Large intestine (tissue), 3 donors: ENCODE measurements at regions not wholly inside any gene's neighbourhood (a gene's known extent, or its start where the extent isn't known, plus 50 kb on each side); places are given as distances from the start of the nearest gene placed in this dataset.
"Not testable (repeated sequence)": the region's sequence is repeated elsewhere in the genome, so short reads cannot be mapped to it uniquely, and the experiment has no call there.

Source experiments
- DNase-seq, 2 donors: peaks; one replicate each; pipeline versions ENCODE4 v3.0.0 to v3.0.0-alpha.2; 2013
- H3K27ac ChIP-seq: one replicate; pipeline ENCODE4 v1.5.1; 2013; ENCODE audit warnings: low read length
- H3K27me3 ChIP-seq: 2 replicates; pipeline ENCODE4 v1.6.1; 2013; ENCODE audit warnings: low read length; ENCODE audit not compliant: control insufficient read depth, insufficient read depth
- H3K36me3 ChIP-seq: 2 replicates; pipeline ENCODE4 v1.6.1; 2013; ENCODE audit warnings: low read length; ENCODE audit not compliant: control insufficient read depth, insufficient read depth
- H3K4me1 ChIP-seq: one replicate; pipeline ENCODE4 v1.6.1; 2013; ENCODE audit warnings: low read length; ENCODE audit not compliant: control insufficient read depth, insufficient read depth
- H3K4me3 ChIP-seq: one replicate; pipeline ENCODE4 v1.5.1; 2013; ENCODE audit warnings: low read length
- H3K9me3 ChIP-seq: one replicate; pipeline ENCODE4 v1.6.1; 2013; ENCODE audit warnings: mild to moderate bottlenecking, low read depth, low read length, moderate library complexity; ENCODE audit not compliant: control insufficient read depth
- WGBS: methylation state at CpG from one replicate; pipeline ENCODE4 v1.1.5; 2013; ENCODE audit warnings: low lambda C conversion rate; ENCODE audit not compliant: insufficient coverage; 5-methylcytosine and 5-hydroxymethylcytosine counted together

DNA sequence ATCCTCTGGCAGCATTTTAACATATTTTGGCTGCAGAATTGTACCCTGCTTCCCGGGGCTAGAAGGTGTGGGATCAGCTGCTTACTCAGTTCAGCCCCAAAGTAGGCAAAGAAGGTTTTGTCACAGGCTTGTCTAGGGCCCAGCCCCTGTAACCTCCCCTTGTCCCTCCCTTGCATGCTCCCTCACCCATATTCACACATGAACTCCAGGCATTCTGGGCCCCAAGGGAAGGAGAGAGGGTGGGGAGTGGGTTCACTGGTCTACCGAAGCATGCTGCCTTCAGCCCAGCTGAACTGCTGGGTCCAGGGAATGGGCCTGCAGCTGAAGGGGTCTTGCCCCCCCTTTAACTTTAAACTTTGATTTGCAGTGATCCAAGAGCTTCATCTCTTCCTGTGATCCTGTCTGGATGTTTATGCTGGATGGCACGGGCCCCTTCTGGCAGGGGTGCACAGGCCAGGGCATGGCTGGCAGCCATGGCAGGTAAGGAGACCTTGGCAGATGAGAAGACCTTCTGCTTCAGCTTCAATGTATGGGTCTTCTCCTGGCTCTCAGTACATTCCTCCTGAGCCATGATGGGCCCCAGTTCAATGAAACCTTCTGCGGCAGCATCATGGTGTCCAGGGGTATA, 513.6 kb upstream of the WSB1 start:
- DNase-seq, H3K27ac ChIP-seq, H3K4me1 ChIP-seq, H3K4me3 ChIP-seq, H3K27me3 ChIP-seq, H3K36me3 ChIP-seq: not testable (repeated sequence)
- peaks cover 30% of the 10 kb centered on the region for H3K9me3 ChIP-seq
- no CpG with 5 or more reads among the region's 4 CpGs for WGBS

DNA sequence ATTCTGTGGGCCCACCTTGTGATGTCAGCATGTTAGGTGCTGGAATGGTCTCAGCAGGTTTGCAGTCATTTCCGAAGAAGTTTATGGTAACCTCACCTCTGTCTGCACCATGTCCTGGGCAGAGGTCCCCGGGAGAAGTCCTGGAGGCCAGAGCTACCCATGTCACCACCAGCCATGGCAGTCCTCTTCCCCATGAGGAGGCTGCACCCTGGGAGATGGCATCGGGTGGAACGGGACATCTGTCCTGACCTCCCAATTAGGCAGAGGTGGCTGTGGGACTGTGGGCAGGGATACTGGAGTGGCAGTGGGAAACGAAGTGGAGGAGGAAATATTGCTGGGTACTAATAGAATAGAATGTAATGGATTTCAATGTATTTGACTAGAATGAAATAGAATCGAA, 511.8 kb upstream of the WSB1 start:
- Histone ChIP-seq H3K27ac (no peak overlapping the region), H3K9me3 (peaks cover 45% of the 10 kb centered on the region), H3K4me3 (no peak overlapping the region), H3K4me1 (no peaks in the 10 kb centered on the region), H3K36me3 (no peaks in the 10 kb centered on the region), H3K27me3 (no peaks in the 10 kb centered on the region)
- WGBS, result 53% methylated on average over 2 of the region's 6 CpGs
- peak in 1 of 2 donors; percentile 5 for DNase-seq

DNA sequence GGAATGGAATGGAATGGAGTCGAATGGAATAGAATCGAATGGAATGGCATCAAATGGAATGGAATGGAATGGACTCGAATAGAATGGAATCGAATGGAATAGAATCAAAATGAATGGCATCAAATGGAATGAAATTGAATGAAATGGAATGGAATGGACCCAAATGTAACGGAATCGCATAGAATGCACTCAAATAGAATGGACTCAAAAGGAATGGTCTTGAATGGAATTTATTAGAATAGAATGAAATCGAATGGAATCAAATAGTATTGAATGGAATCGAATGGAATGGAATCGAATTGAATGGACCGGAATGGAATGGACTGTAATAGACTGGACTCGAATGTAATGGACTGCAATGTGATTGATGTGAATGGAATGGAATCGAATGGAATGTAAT, 501.4 kb upstream of the WSB1 start:
- Histone ChIP-seq H3K27ac (no peak overlapping the region), H3K4me3 (no peak overlapping the region), H3K9me3 (peaks cover 95% of the 10 kb centered on the region), H3K27me3 (no peaks in the 10 kb centered on the region), H3K36me3 (no peaks in the 10 kb centered on the region), H3K4me1 (no peaks in the 10 kb centered on the region)
- DNase-seq, result peak; percentile 33 to 74
- WGBS, result 77% methylated on average over 11 of the region's 12 CpGs

DNA sequence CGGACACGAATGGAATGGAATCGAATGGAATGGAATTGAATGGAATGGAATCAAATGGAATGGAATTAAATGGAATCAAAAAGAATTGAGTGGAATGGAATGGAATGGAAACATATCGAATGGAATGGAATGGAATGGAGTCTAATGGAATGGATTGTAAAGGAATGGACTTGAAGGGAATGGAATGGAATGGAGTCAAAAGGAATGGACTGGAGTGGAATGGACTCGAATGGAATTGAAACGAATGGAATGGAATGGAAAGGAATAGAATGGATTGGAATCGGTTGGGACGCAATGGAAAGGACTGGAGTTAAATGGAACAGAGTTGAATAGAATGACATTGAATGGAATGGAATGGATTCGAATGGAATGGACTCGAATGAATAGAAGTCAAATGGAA, 486.9 kb upstream of the WSB1 start:
- no peaks in the 10 kb centered on the region for H3K36me3 ChIP-seq
- H3K9me3 ChIP-seq, result peaks cover 79% of the 10 kb centered on the region
- DNase-seq, result no peak
- no peak overlapping the region for H3K4me3 ChIP-seq
- WGBS, result 77% methylated on average over 10 of the region's 10 CpGs
- no peak overlapping the region for H3K27ac ChIP-seq
- H3K27me3 ChIP-seq, result no peaks in the 10 kb centered on the region
- H3K4me1 ChIP-seq, result no peaks in the 10 kb centered on the region

DNA sequence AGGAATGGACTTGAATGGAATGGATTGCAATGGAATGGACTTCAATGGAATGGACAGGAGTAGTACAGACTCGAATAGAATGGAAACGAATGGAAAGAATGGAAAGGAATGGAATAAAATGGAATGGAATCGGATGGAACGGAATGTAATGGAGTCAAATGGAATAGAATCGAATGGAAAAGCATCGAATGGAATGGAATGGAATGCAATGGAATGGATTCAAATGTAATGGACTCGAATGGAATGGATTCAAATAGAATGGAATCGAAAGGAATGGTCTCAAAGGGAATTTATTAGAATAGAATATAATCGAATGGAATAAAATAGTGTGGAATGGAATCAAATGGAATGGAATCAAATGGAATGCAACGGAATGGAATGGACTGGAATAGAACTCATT, 484.9 kb upstream of the WSB1 start:
- DNase-seq, result peak in 1 of 2 donors; percentile 39
- Histone ChIP-seq H3K27ac (no peak overlapping the region), H3K9me3 (peaks cover 71% of the 10 kb centered on the region), H3K4me3 (no peak overlapping the region), H3K27me3 (no peaks in the 10 kb centered on the region), H3K36me3 (no peaks in the 10 kb centered on the region), H3K4me1 (no peaks in the 10 kb centered on the region)
- WGBS, result 87% methylated on average over 10 of the region's 10 CpGs

DNA sequence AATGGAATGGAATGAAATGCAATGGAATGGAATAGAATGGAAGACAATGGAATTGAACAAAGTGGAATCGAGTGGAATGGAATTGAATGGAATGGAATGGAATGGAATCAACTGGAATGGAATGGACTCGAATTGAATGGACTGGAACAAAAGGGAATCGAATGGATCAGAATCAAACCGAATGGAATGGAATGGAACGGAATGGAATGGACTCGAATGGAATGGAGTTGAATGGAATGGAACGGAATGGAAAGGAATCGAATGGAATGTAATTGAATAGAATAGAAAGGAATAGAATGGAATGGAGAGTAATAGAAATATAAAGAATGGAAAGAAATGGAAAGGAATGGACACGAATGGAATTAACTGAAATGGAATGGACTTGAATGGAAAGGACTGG, 475.2 kb upstream of the WSB1 start:
- Histone ChIP-seq H3K9me3 (peaks cover 95% of the 10 kb centered on the region), H3K4me3 (no peak overlapping the region), H3K27ac (no peak overlapping the region), H3K4me1 (no peaks in the 10 kb centered on the region), H3K36me3 (no peaks in the 10 kb centered on the region), H3K27me3 (no peaks in the 10 kb centered on the region)
- 74% methylated on average over 8 of the region's 9 CpGs for WGBS
- DNase-seq, result peak in 1 of 2 donors; percentile 53
